Stimulated activated naive CD4-positive, alpha-beta T cell (primary cell): ENCODE measurements at regions not wholly inside any gene's neighbourhood (a gene's known extent, or its start where the extent isn't known, plus 50 kb on each side); places are given as distances from the start of the nearest gene placed in this dataset.

Source experiments
- DNase-seq, 6 experiments: peaks; one replicate each; lab custom pipeline; 2025; lab: John Stamatoyannopoulos, UW

DNA sequence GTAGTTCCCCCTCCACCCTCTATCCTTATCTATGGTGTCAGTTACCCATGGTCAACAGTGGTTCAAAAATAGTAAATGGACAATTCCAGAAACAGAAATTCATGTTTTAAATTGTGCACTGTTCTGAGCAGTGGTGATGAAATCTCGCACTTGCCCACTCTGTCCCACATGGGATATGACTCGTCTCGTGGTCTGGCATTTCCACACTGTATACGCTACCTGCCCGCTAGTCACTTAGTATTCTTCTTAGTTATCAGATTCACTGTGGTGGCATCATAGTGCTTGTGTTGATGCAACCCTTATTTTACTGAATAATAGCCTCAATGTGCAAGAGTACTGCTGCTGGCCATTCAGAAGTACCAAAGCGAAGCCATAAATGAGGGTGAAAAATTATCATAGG lies 507.0 kb downstream of the SNAPC1 start:
- no peak for DNase-seq

DNA sequence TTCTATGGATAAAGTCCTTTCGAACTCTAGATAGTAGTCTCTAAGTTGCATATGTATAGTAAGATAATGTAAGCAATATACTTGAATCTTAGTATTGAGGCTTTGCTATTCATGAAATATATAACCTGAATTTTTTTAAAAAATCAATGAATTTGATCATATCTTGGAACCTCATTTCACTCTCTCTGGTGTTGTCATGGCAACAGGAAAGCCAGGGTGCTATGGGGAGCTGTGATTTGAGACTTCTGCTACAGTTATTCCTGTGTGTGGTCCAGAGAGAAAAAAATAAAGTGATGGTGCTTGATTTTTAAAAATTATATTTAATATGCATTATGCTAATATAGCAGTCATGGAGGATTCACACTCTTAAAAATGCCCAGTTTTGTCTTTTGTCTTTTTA lies 508.0 kb downstream of the SNAPC1 start:
- DNase-seq: no peak

- no peak for DNase-seq
These were observed 518.1 kb downstream of the SNAPC1 start for GRCh38 chr14:62280366-62280765.

GRCh38 chr14:62283837-62284236 lies 521.6 kb downstream of the SNAPC1 start:
- DNase-seq: no peak

- DNase-seq: no peak
These were observed 527.3 kb downstream of the SNAPC1 start for GRCh38 chr14:62289471-62289870.

- DNase-seq: no peak
These were observed 538.9 kb downstream of the SNAPC1 start for GRCh38 chr14:62301080-62301479.

DNA sequence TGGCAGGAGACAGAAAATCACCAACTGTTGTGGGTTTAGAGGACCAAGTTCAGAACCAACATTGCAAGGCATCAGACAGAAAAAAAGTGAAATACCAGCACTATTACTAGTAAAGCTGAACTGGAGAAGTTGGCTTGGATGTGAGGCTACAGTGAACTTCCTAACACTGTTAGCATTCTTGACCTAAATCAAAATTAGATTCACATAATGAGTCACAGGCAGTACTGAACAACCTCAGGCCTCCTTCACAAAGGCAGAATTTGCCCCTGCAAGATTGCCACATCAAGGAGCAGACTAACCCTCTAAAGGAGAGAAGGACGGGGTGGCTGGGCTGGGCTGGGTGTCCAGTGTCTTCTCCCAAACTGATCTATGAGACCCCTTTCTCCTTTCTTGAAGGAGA lies 539.7 kb downstream of the SNAPC1 start:
- DNase-seq: no peak

DNA sequence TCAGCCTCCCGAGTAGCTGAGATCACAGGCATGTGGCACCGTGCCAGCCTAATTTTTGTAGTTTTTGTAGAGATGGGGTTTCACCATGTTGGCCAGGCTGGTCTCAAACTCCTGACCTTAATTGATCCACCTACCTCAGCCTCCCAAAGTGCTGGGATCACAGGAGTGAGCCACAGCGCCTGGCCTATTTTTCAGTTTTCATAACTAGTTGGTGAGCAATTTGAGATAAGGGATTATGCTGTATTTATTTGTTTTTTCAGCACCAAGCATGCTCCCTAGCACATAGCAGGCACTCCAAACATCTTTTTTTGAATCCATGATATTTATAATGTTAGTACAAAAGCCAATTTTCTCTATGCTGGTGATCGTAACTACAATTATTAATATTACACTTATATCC lies 541.2 kb downstream of the SNAPC1 start:
- DNase-seq: no peak

- DNase-seq: no peak
These were observed 542.0 kb downstream of the SNAPC1 start for GRCh38 chr14:62304257-62304656.

- no peak for DNase-seq
These were observed 545.6 kb downstream of the SNAPC1 start for GRCh38 chr14:62307844-62308243.

GRCh38 chr14:62308316-62308715 lies 546.1 kb downstream of the SNAPC1 start:
- DNase-seq: no peak

DNA sequence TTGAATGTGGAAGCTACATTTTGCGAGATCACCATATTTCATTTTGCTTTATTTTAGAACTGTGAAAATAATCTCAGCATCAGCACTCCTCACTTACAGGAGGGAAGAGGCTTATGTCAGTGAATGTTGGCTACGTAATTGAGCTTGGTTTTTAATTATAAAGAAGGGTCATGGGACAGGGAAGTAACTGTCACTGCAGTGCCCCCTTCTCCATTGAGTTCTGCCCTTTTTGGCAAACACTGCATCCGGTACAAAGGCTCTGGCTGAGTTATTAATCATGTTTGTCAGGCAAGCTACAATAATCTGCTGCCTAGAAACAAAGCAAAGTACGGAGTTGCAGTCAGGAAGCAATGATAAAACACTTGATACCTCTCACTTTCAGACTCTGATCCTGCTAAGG lies 546.7 kb downstream of the SNAPC1 start:
- no peak for DNase-seq

GRCh38 chr14:62313212-62313611 lies 551.0 kb downstream of the SNAPC1 start:
- DNase-seq: no peak

GRCh38 chr14:62314221-62314620 lies 552.0 kb downstream of the SNAPC1 start:
- no peak for DNase-seq

GRCh38 chr14:62314871-62315270 lies 552.7 kb downstream of the SNAPC1 start:
- no peak for DNase-seq

GRCh38 chr14:62315631-62316030 lies 553.4 kb downstream of the SNAPC1 start:
- no peak for DNase-seq

- no peak for DNase-seq
These were observed 560.0 kb downstream of the SNAPC1 start for GRCh38 chr14:62322216-62322615.

GRCh38 chr14:62329427-62329826 lies 567.2 kb downstream of the SNAPC1 start:
- no peak for DNase-seq

DNA sequence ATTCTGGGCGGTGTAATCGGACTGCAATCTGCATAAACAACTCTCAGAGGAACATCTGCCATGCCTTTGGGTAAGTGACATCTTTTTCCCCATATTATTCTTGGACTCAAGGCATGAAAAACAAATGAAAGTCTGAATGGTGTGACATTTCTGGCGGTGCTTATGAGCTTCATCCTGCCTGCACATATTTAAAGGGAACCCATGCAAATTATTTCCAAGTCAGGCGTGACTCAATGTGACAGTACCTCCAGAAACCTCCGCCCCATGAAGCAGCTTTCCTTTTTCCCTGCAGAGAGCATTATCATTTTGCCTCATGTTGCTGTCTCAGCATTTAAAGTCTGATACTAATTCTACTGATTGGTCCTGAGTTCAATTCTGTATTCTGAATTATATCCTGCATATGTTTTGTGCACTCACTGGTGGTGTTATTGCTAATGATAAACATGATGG lies 585.4 kb downstream of the SNAPC1 start:
- DNase-seq: no peak

DNA sequence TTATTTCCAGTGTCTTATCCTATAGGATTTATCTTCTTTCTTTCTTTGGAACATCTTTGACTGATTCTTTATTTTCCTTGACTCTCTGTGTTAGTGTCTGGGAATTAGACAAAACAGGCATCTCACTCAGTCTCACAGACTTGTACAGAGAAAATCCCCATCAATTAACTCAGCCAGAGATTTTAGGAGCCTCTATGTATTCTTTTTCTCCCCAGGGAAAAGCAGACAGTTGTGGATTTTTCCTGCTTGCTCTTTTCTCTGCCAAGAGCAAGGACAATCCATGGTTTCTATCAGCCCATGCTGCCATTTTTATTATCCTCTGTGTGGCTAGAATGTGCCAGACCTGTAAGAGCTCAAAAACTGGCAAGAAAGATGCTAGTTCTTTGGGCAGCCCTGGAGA lies 595.1 kb downstream of the SNAPC1 start:
- DNase-seq: no peak

- no peak for DNase-seq
These were observed 601.9 kb downstream of the SNAPC1 start for GRCh38 chr14:62364161-62364560.

DNA sequence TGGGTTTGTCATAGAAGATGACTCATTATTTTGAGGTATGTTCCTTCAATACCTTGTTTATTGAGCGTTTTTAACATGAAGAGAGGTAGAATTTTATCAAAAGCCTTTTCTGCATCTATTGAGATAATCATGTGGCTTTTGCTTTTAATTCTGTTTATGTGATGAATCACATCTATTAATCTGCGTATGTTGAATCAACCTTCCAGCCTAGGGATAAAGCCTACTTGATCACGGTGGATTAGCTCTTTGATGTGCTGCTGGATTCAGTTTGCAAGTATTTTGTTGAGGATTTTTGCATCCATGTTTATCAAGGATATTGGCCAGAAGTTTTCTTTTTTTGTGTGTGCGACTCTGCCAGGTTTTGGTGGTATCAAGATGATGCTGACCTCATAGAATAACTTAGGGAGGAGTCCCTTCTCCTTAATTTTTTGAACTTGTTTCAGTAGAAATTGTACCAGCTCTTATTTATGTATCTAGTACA lies 602.6 kb downstream of the SNAPC1 start:
- DNase-seq: no peak

DNA sequence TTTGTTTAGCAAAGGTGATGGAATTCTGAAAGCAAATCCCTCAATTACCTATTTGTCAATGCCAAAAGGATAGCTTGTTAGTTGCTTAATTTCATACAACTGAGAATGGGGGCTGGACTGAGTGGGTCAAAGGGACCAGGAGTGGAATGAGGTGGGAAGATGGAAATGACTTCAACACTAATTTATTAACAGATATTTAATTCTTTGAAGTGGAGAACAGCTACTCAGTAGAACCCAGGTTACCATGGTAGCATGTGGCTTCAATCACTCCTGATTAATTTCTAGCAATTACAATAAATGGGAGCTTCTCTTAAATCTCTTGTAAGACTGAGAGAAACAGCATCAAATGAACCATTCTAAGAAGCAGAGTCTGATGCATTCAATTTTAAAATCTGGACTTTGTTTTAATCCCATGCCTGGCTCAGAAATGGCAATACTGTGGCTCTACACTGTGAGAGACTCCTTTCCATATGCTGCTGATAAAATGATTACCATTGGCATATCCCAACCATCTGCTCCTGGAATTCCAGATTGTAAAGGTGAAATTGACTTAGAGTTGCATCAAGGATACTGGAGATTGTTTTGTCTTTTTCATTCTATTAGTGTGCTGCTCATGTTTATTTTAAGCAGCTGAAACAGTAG lies 607.8 kb downstream of the SNAPC1 start:
- no peak for DNase-seq

DNA sequence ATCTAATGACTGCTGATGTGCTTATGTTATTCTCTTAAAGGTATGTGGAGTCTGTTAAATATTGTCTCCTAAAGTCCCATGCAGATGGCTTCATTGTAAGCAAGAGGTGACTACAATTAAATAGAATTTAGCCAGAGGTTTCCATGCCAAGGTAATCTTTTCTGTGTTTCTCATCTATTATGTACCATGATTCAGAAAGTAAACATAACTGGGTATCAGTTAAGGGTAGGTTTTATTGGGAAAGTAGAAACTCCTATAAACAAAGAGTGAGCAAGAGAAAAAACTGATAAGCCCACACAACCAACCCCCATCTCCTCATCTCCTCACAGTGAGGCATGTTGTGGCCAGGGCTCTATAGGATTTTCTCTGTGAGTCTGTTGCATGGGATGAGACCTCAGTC lies 611.7 kb downstream of the SNAPC1 start:
- DNase-seq: no peak
